ENCODE measurements at regions not wholly inside any gene's neighbourhood (a gene's known extent, or its start where the extent isn't known, plus 50 kb on each side); places are given as distances from the start of the nearest gene placed in this dataset.

DNA sequence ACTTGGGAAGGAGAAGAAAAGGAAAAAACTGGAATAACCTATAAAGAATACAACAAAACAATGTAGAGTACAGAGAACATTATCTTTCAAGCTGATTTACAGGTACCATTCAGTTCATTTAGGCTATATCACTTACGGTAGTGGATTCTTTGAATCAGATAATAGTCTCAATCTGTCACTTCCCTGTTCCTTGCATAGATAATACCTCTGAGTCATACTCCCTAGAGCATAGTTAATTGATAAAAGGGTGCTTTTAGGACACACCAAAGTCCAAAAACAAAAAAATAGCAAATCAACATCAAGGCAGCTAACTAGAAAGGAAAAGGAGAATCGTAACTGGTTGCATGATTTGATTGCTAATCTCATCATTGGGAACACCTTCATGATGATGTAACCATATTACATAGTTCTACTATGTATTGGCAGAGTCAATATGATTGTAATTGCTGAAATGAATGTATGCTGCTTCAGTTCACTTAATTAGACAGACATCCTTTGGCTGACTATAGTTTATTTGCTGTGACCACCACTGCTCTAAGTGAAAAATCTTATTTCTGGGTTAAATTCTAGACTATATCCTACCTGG is 844.4 kb downstream of the GATA3 start:
- Histone ChIP-seq H3K36me3 (no peaks in the 10 kb centered on the region), H3K27me3 (no peaks in the 10 kb centered on the region), H3K4me3 (no peak overlapping the region), H3K27ac (no peak overlapping the region), H3K9me3 (no peaks in the 10 kb centered on the region), H3K4me1 (no peaks in the 10 kb centered on the region)
- DNase-seq (ENCODE audit: extremely low spot score in 2 of 2): no peak
- TF ChIP-seq POLR2A (IDR thresholded peaks at IDR 0.05): no peak
- TF ChIP-seq, protein P1, sequence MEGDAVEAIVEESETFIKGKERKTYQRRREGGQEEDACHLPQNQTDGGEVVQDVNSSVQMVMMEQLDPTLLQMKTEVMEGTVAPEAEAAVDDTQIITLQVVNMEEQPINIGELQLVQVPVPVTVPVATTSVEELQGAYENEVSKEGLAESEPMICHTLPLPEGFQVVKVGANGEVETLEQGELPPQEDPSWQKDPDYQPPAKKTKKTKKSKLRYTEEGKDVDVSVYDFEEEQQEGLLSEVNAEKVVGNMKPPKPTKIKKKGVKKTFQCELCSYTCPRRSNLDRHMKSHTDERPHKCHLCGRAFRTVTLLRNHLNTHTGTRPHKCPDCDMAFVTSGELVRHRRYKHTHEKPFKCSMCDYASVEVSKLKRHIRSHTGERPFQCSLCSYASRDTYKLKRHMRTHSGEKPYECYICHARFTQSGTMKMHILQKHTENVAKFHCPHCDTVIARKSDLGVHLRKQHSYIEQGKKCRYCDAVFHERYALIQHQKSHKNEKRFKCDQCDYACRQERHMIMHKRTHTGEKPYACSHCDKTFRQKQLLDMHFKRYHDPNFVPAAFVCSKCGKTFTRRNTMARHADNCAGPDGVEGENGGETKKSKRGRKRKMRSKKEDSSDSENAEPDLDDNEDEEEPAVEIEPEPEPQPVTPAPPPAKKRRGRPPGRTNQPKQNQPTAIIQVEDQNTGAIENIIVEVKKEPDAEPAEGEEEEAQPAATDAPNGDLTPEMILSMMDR (IDR thresholded peaks at IDR 0.05): no peak
- no peak for TF ChIP-seq POLR2AphosphoS5 (IDR thresholded peaks at IDR 0.05; ENCODE audit: insufficient read depth in 1 of 2, low read depth in 1 of 2)
- intact Hi-C loops (cut with DNase I): no loop called here

DNA sequence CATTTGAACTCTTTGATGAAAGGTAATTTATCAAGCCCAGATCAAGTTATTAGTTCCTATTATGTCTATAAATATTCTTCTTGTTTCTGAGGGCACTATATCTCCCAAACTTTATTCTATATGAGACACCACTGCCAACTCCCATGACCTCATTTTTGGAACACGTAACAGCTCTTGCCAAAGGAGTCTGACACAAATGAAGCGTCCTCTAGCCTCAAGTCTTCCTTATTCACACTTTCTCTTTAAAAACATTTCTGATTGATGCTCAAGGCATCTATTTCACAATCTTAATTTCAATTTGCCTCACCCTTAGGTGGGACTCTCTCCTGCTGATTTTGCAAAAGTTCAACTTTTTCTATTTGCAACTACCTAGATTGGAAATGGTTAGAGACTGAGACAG is 848.4 kb downstream of the GATA3 start:
- Histone ChIP-seq H3K9me3 (no peaks in the 10 kb centered on the region), H3K4me1 (no peaks in the 10 kb centered on the region), H3K4me3 (no peak overlapping the region), H3K27ac (no peak overlapping the region), H3K36me3 (no peaks in the 10 kb centered on the region), H3K27me3 (no peaks in the 10 kb centered on the region)
- intact Hi-C loops (cut with DNase I): no loop called here
- no peak for DNase-seq (ENCODE audit: extremely low spot score in 2 of 2)
- TF ChIP-seq, protein P1 (IDR thresholded peaks at IDR 0.05): no peak
- TF ChIP-seq POLR2A (IDR thresholded peaks at IDR 0.05): no peak
- no peak for TF ChIP-seq POLR2AphosphoS5 (IDR thresholded peaks at IDR 0.05; ENCODE audit: insufficient read depth in 1 of 2, low read depth in 1 of 2)

DNA sequence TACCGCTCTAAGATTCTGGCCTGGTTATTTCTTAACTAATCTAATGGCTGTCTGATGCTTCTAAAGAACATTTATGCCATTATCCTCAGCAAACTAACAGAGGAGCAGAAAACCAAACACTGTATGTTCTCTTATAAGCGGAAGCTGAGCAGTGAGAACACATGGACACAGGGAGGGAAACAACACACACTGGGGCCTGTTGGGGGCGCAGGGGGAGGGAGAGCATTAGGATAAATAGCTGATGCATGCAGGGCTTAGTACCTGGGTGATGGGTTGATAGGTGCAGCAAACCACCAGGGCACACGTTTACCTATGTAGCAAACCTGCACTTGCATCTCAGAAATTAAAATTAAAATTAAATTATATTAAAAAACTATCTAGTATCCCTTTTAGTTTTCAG is 853.5 kb downstream of the GATA3 start:
- no peaks in the 10 kb centered on the region for H3K36me3 ChIP-seq
- no peaks in the 10 kb centered on the region for H3K27me3 ChIP-seq
- H3K9me3 ChIP-seq: no peaks in the 10 kb centered on the region
- no peak overlapping the region for H3K27ac ChIP-seq
- no peak for TF ChIP-seq POLR2A (IDR thresholded peaks at IDR 0.05)
- TF ChIP-seq, protein P1 (IDR thresholded peaks at IDR 0.05): no peak
- TF ChIP-seq POLR2AphosphoS5 (IDR thresholded peaks at IDR 0.05; ENCODE audit: insufficient read depth in 1 of 2, low read depth in 1 of 2): no peak
- no peak overlapping the region for H3K4me3 ChIP-seq
- intact Hi-C loops (cut with DNase I): no loop called here
- DNase-seq (ENCODE audit: extremely low spot score in 2 of 2): no peak
- H3K4me1 ChIP-seq: no peaks in the 10 kb centered on the region

DNA sequence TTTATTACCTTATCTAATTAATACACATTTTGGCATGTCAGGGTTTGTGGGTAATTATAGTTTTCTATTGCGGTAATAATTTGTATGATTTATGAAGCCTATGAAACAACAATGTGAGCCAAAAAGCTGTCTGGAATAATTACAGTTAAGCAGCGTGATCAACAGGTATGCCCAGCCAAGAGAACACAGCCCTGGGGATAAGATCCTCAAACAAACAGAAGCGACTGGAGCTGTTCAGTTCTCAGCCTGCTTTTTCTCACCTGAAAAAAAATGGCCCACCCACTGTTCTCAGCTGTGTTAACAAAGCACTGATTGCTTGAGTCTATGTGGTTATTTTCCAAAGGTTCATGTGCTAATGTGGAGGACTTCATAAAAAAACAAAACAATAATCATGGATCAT is 855.8 kb downstream of the GATA3 start:
- TF ChIP-seq POLR2AphosphoS5 (IDR thresholded peaks at IDR 0.05; ENCODE audit: insufficient read depth in 1 of 2, low read depth in 1 of 2) (no peak), POLR2A (IDR thresholded peaks at IDR 0.05) (no peak)
- TF ChIP-seq, protein P1 (IDR thresholded peaks at IDR 0.05): no peak
- no peak for DNase-seq (ENCODE audit: extremely low spot score in 2 of 2)
- no peaks in the 10 kb centered on the region for H3K9me3 ChIP-seq
- no peak overlapping the region for H3K27ac ChIP-seq
- H3K36me3 ChIP-seq: no peaks in the 10 kb centered on the region
- H3K4me1 ChIP-seq: no peaks in the 10 kb centered on the region
- H3K27me3 ChIP-seq: no peaks in the 10 kb centered on the region
- H3K4me3 ChIP-seq: no peak overlapping the region
- intact Hi-C loops (cut with DNase I): no loop called here

DNA sequence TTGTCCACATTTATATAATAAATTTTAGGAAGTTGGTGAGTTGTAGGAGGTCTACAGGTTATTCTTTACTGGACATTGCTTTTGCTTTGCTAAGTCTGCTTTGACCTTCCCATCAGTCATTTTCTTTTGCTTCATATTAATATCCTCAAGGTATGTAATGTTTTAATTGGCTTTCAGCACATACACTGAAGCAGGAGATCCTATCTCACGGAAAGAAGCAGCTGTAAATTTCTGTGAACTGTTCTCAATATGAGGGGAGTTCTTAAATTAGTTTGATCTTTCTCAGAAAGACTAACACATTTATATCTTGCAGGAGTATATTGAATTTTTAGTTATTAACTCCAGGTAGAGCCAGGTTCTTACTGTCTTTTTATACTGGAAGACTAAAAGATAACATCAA is 856.5 kb downstream of the GATA3 start:
- TF ChIP-seq, protein P1 (IDR thresholded peaks at IDR 0.05): no peak
- TF ChIP-seq POLR2AphosphoS5 (IDR thresholded peaks at IDR 0.05; ENCODE audit: insufficient read depth in 1 of 2, low read depth in 1 of 2): no peak
- no peak for TF ChIP-seq POLR2A (IDR thresholded peaks at IDR 0.05)
- DNase-seq (ENCODE audit: extremely low spot score in 2 of 2): no peak
- Histone ChIP-seq H3K27me3 (no peaks in the 10 kb centered on the region), H3K27ac (no peak overlapping the region), H3K4me3 (no peak overlapping the region), H3K36me3 (no peaks in the 10 kb centered on the region), H3K9me3 (no peaks in the 10 kb centered on the region), H3K4me1 (no peaks in the 10 kb centered on the region)
- intact Hi-C loops (cut with DNase I): no loop called here
